Hypothalamus (tissue), 51 donors: ENCODE measurements at regions not wholly inside any gene's neighbourhood (a gene's known extent, or its start where the extent isn't known, plus 50 kb on each side); places are given as distances from the start of the nearest gene placed in this dataset.

Experiments
- DNase-seq, 51 donors: peaks; one replicate each; lab custom pipeline; 2025; lab: John Stamatoyannopoulos, UW

GRCh38 chr22:26732284-26732683 lies 74.9 kb downstream of the MIAT start:
- no peak for DNase-seq

DNA sequence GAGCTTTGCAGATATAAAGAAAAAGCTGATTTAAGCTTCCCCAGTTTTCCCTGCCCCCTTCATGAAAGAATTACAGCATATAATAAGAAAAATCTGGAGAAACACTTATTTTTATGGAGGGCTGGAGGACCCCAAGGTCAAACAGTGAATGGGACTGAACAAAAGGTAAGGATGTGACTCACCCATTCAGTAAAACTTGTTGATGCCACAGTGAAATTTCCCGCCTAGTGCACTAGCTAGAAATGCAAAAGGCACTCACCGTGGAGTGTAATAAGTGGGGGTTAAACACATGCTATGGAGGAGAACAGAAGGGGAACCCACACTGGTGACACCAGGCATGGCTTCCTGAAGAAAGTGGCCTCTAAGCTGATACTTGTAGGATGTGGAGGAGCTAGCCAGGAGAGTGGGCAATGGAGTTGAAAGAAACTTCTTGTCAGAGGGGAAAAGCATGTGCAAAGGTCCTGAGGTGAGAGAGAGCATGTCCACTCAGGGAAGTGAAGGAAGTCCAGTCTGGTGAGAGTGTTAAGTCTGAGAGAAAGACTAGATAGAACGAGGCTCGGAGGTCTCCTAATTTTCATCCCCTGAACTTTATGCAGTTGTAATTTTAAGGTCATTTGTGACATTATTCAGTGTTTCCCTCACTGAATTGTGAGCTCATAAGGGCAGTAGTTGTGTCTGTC lies 77.1 kb downstream of the MIAT start:
- no peak for DNase-seq

DNA sequence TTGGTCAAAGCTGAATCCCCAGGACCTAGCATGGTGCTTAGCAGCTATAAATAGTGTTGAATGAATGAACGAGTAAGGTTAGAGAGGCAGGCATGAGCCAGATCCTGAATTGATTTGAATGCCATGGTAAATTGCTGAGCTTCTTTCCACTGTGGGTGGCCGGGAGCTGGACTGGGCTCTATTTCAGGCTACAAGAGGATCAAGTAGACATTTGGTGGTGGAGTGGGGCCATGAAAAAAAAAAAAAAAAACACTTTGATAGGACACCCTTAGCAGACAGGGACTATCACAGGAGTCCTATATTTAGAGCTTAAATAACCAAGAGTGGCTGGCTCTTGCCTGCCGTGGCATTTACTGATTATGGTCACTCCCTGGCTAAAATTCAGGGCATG lies 77.6 kb downstream of the MIAT start:
- DNase-seq, result no peak

- no peak for DNase-seq
These were observed 79.9 kb downstream of the MIAT start for GRCh38 chr22:26737262-26737661.

DNA sequence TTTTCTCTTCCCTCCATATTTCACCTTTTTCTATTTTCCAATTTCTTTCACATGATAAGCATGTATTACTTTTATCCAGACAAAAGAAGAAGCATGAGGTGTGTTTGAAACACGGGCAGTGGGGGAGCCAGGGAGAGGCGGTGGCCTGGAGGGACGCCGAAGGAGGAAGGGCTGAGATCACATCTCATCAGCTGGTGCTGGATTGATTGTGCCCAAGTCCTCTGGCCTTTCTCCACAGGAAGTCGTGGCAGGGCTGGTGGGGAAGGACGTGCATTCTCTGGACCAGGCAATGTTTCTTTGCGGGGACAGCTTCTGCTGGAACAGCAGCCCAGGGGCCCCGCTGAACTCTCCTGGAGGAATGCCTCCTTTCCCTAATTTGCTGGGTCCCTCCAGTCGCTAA lies 82.9 kb downstream of the MIAT start:
- DNase-seq, result peak in 2 of 51 donors; percentile 2 to 17

GRCh38 chr22:26743149-26743548 lies 85.8 kb downstream of the MIAT start:
- no peak for DNase-seq

DNA sequence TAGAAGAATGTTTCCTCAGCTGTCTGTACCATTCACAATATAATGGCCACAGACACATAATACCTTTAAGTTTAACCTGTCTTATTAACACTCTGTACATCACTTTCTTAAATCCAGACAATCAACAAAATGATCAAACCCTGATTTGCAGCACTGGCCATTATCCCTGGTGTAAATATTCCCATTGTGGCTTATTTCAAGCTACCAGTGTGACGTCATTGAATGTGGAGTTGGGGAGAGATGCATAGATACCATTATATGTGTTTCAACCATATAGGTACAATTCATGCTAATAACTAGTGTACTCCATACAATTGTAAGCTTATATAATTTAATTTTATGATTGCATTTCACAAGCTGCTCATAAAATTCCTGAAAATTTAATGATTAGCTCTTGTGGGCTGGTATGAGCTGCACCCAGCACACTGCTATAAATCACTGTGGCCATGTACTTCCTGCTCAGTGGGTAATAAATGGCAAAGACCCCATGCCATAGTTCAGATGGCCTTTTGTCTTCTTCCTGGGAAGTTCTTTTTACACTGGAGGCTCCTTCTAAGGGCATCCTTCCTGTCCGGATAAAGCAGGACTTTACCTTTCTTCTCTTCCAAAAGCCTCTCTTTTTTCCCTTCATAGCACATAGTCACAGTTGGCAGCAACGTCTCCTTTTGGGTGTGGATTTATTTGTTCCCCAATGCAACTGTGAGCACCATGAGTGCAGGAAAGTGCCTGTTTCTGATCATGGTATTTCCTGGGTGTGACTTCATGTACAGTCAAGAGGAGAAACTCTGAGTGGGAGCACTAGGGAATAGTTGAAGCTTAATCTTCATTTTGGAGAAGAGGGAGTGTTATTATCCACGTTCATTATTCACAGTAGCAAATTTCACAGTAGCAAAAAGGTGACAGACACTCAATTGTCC lies 87.8 kb downstream of the MIAT start:
- no peak for DNase-seq

- no peak for DNase-seq
These were observed 88.9 kb downstream of the MIAT start for GRCh38 chr22:26746311-26746710.

GRCh38 chr22:26748845-26749244 lies 91.5 kb downstream of the MIAT start:
- DNase-seq, result peak in 39 of 51 donors; percentile 7 to 78 (median 42)

DNA sequence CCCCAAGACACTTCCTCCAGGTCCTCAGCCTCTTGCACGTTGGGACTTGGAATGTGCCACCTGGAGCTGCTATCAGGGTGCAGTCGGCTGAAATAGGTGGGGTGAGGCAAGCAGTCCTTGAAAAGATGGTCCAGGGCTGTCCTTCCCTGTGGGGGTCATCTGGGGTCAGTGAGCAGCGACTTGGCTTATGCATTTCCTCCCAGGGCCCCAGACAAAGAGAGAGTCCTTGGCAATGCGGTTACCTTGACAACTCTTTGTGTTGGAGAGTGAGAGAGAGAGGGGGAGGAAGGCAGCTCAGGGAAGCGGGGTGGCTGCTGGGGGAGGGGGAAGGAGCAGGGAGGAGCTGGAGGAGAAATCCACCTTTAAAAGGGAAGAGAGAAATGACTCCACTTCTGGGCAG lies 93.8 kb downstream of the MIAT start:
- DNase-seq, result peak in 33 of 51 donors; percentile 2 to 71 (median 34)

DNA sequence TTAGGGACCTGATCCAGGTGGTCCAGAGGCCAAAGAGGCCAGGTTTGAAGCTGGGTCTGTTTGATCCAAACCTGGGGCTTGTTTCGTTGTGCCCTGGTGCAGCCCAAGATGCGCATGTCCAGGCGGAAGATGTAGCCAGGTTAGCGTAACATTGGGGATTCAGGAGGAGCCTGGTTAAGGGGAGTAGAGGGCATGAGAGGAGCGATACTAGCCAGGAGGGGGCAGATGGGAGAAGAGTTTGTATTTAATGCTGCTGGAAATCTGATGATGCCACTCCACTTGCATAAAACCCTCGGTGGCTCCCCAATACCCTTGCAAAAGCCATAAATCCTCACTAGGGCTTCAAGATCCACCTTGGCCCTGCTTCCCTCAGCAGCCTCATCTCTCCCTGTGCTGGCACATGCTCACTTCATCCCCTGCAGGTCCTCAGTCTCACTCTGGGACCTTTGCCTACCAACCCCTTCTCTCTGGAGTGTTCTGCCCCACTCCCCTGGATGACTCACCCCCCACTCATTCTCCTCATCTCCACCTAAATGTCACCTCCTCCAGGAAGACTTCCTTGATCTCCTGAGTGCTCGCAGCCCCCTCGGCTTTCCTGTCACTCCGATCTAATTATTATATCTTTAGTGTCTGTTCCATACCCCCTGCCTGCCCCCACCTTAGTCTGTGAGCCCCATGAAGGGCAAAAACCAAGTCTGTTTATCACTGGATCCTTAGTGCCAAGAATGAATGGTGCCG lies 95.9 kb downstream of the MIAT start:
- DNase-seq, result no peak

GRCh38 chr22:26756675-26757293 lies 99.4 kb downstream of the MIAT start:
- DNase-seq, result peak in 44 of 51 donors; percentile 9 to 79 (median 43)

- DNase-seq, result no peak
These were observed 100.1 kb downstream of the MIAT start for GRCh38 chr22:26757496-26757895.

- no peak for DNase-seq
These were observed 105.4 kb downstream of the MIAT start for GRCh38 chr22:26762503-26763472.

DNA sequence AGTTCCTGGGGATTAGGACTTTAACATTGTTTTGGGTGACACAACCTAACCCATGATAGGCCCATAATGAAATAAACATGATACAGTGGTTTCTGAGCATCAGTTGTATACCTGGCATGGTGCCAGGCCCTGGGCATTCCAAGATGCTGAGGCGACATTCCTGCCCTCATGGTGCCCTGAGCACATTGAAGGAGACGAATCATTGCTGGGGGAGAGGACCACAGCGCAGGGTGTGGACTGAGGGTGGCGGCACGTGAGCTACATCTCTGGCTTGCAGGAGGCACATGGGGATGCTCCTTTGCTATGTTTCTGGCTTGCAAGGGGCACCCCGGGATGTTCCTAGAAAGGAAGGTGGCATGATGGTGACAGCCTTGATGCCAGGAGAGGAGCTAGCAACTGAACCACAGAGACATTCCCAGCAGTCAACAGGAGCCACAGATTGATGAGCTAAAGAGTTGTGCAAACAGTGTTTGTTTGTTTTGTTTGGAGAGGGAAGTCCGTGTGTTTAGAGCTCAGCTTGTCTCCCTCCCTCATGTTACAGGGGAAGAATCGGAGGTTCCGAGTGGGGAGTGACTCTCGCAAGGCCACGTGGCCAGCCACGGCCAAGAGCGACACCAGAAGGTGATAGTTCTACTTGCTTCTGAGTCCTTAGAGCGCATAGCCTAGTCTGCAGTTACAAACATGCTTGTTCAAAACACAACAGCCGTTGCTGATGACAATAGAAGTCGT lies 106.4 kb downstream of the MIAT start:
- DNase-seq, result peak in 6 of 51 donors; percentile 1 to 15 (median 6)

GRCh38 chr22:26766510-26767350 lies 109.3 kb downstream of the MIAT start:
- no peak for DNase-seq

GRCh38 chr22:26767351-26768155 lies 110.2 kb downstream of the MIAT start:
- DNase-seq, result peak in 8 of 51 donors; percentile 2 to 46 (median 6)
